Tibial artery (tissue), 4 donors: ENCODE measurements at regions not wholly inside any gene's neighbourhood (a gene's known extent, or its start where the extent isn't known, plus 50 kb on each side); places are given as distances from the start of the nearest gene placed in this dataset.

Experiments used
- DNase-seq, 2 donors: peaks; one replicate each; pipeline ENCODE4 v3.0.0-alpha.2; 2019
- H3K27ac ChIP-seq, 2 donors: fragments of 200-600 bp; sonication (generic) in 1 of 2; 1 replicate in 1 of 2; 2 replicates in 1 of 2; pipeline ENCODE4 v1.5.1; 2018 to 2019; ENCODE audit warnings: mild to moderate bottlenecking in 1 of 2
- H3K27me3 ChIP-seq, 2 donors: fragments of 200-600 bp; sonication (generic) in 1 of 2; one replicate each; pipeline versions ENCODE4 v1.5.1 to v1.6.0; 2016 to 2019
- H3K36me3 ChIP-seq, 3 donors: fragments of 200-600 bp; sonication (generic) in 2 of 3; one replicate each; pipeline ENCODE4 v1.5.1; 2016 to 2019; ENCODE audit warnings: mild to moderate bottlenecking in 2 of 3
- H3K4me1 ChIP-seq, 4 donors: fragments of 200-600 bp; sonication (generic) in 2 of 4; 1 replicate in 3 of 4; 2 replicates in 1 of 4; pipeline ENCODE4 v1.5.1; 2016 to 2019
- H3K4me3 ChIP-seq, 2 donors: fragments of 200-600 bp; sonication (generic) in 1 of 2; 1 replicate in 1 of 2; 2 replicates in 1 of 2; pipeline ENCODE4 v1.5.1; 2018 to 2019; ENCODE audit warnings: mild to moderate bottlenecking in 2 of 2
- H3K9me3 ChIP-seq, 3 donors: fragments of 200-600 bp; sonication (generic) in 1 of 3; one replicate each; pipeline ENCODE4 v1.5.1; 2016 to 2019
- intact Hi-C: fragments of 100-400 bp; cut with DNase I; formaldehyde crosslinking; loops from one replicate; pipeline ENCODE4 v1.15.0; 2023; ENCODE audit warnings: low total_unique reads
- TF ChIP-seq, protein P1 (sequence below), 2 experiments: fragments of 200-600 bp in 1 of 2; fragments of 450-650 bp in 1 of 2; IDR thresholded peaks; one replicate each; pipeline ENCODE4 v1.5.1; 2017 to 2019; ENCODE audit warnings: antibody characterized with exemption in 2 of 2, mild to moderate bottlenecking in 1 of 2, moderate library complexity in 1 of 2

DNA sequence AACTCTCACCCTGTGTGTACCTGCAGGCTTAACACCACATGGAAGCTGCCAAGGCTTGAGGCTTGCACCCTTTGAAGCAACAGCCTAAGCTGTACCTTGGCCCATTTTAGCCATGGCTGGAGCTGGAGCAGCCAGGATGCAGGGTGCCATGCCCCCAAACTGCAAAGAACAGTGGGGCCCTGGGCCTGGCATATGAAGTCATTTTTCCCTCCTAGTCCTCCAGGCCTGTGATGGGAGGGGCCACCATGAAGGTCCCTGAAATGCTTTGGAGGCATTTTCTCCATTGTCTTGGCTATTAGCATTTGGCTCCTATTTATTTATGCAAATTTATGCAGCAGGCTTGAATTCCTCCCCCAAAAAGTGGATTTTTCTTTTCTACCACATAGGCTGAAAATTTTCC lies 238.4 kb downstream of the CDCA7 start:
- no peak for DNase-seq
- H3K4me1 ChIP-seq = peaks cover 0 to 7% (median 3%) of the 10 kb centered on the region in 4 donors
- H3K36me3 ChIP-seq = no peaks in the 10 kb centered on the region
- intact Hi-C loops = no loop called here
- H3K27me3 ChIP-seq = no peaks in the 10 kb centered on the region
- TF ChIP-seq, protein P1, sequence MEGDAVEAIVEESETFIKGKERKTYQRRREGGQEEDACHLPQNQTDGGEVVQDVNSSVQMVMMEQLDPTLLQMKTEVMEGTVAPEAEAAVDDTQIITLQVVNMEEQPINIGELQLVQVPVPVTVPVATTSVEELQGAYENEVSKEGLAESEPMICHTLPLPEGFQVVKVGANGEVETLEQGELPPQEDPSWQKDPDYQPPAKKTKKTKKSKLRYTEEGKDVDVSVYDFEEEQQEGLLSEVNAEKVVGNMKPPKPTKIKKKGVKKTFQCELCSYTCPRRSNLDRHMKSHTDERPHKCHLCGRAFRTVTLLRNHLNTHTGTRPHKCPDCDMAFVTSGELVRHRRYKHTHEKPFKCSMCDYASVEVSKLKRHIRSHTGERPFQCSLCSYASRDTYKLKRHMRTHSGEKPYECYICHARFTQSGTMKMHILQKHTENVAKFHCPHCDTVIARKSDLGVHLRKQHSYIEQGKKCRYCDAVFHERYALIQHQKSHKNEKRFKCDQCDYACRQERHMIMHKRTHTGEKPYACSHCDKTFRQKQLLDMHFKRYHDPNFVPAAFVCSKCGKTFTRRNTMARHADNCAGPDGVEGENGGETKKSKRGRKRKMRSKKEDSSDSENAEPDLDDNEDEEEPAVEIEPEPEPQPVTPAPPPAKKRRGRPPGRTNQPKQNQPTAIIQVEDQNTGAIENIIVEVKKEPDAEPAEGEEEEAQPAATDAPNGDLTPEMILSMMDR (IDR thresholded peaks at IDR 0.05) = no peak
- H3K27ac ChIP-seq = no peak overlapping the region
- H3K4me3 ChIP-seq = no peak overlapping the region
- H3K9me3 ChIP-seq = peaks cover 0 to 7% (median 0%) of the 10 kb centered on the region in 3 donors

DNA sequence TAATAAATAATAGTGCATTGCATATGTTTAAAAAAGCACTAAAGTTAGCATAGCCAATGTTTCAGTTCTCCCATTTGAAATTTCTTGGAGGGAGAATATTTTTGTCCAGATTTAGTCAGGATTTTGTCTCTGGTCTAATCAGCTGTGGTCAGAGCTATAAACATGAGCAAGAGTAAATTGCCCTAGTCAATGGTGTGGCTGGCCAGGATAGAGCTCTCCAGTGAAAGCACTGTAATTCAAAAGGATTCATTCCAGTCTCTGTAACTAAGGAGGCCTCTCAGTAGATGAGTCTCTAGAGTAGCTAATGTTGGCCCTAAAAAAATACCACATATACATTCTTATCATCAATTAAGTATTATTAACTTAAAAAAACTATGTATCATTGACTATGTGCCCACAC lies 241.6 kb downstream of the CDCA7 start:
- H3K27me3 ChIP-seq = no peaks in the 10 kb centered on the region
- H3K36me3 ChIP-seq = no peaks in the 10 kb centered on the region

DNA sequence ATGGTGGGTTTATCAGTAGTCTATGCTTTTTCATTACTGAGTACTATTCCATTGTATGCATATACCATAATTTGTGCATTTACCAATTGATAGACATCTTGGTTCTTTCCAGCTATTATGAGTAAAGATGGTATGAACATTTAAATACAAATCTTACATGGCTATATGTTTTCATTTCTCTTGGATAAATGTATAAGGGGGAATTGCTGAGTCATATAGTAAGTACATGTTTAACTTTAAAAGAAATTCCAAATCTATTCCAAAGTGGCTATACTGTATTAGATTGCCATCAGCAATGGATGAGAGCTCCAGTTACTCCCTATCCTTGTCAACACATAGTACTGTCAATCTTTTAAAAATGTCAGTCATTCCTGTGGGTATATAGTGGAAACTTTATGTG lies 243.9 kb downstream of the CDCA7 start:
- no peaks in the 10 kb centered on the region for H3K27me3 ChIP-seq
- H3K4me3 ChIP-seq = no peak overlapping the region
- H3K27ac ChIP-seq = no peak overlapping the region
- intact Hi-C loops = no loop called here
- no peaks in the 10 kb centered on the region for H3K36me3 ChIP-seq
- H3K4me1 ChIP-seq = no peaks in the 10 kb centered on the region
- no peak for DNase-seq
- TF ChIP-seq, protein P1 (IDR thresholded peaks at IDR 0.05) = no peak
- no peaks in the 10 kb centered on the region for H3K9me3 ChIP-seq

More for the DNA sequence above, 241.6 kb downstream of the CDCA7 start:
- intact Hi-C loops = no loop called here
- DNase-seq = no peak
- TF ChIP-seq, protein P1 (IDR thresholded peaks at IDR 0.05) = no peak
- no peak overlapping the region for H3K27ac ChIP-seq
- H3K4me3 ChIP-seq = no peak overlapping the region
- no peaks in the 10 kb centered on the region for H3K4me1 ChIP-seq
- peaks cover 0 to 7% (median 0%) of the 10 kb centered on the region in 3 donors for H3K9me3 ChIP-seq

DNA sequence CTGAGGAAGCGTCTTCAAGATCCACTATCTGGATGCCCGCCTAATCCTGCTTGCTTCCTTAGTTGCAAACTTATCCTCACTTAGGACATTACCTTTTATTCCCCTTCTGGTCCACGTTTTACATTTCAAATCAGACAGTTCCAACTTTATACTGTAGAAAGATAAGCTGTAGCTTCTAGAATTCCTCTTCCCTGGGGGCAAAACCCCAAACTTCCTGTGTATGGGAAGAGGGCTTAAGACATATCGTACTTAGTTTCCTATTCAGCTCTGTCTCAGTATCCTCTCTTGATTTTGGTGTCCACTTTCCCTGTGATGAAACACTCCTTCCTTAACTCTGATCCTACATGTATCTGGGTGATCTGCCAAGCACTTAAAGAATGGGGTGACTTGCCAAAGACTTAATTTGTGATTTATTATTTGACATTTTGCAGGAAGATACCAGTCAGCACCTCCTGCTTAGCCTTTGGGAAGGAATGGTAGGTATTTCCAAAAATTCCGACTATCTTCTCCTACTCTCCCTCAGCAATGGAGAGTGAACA lies 245.2 kb downstream of the CDCA7 start:
- intact Hi-C loops = no loop called here

DNA sequence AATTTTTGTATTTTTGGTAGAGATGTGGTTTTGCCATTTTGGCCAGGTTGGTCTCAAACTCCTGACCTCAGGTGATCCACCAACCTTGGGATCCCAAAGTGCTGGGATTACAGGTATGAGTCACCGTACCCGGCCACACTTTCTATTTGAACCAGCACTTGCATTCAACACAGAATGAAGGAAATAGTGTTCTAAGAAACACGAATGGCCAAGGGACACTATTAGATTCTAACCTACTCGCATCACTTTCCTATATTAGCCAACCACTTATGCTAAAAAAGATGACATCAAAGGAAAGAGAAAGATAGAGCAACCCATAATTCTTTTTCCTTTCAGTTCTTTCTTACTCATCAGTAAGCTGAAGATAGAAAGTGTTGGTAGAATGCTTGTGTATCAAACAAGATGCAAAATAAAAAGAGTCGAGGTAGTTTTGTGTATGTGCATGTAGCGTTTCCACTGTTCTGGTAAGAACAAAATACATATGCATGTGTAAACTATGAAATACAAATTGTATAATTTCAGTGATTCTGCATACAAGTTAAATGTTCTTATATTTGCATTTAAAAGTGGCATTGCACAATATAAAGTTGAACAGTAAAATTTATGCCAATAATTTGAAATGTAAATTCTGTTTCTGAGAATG lies 247.6 kb downstream of the CDCA7 start:
- no peaks in the 10 kb centered on the region for H3K4me1 ChIP-seq
- no peak overlapping the region for H3K4me3 ChIP-seq
- DNase-seq = no peak

More for the DNA sequence above, 245.2 kb downstream of the CDCA7 start:
- Histone ChIP-seq H3K27me3 (no peaks in the 10 kb centered on the region), H3K4me3 (no peak overlapping the region), H3K9me3 (no peaks in the 10 kb centered on the region), H3K36me3 (no peaks in the 10 kb centered on the region), H3K4me1 (no peaks in the 10 kb centered on the region), H3K27ac (no peak overlapping the region)
- no peak for DNase-seq
- TF ChIP-seq, protein P1 (IDR thresholded peaks at IDR 0.05) = no peak

More for the DNA sequence above, 247.6 kb downstream of the CDCA7 start:
- Histone ChIP-seq H3K27me3 (no peaks in the 10 kb centered on the region), H3K27ac (no peak overlapping the region), H3K9me3 (no peaks in the 10 kb centered on the region), H3K36me3 (no peaks in the 10 kb centered on the region)
- TF ChIP-seq, protein P1 (IDR thresholded peaks at IDR 0.05) = no peak
- intact Hi-C loops = no loop called here
